Fibroblast of upper back skin (primary cell): ENCODE measurements at regions not wholly inside any gene's neighbourhood (a gene's known extent, or its start where the extent isn't known, plus 50 kb on each side); places are given as distances from the start of the nearest gene placed in this dataset.

Experiments used
- DNase-seq: peaks from one replicate; pipeline ENCODE4 v3.0.0-alpha.2; 2013

DNA sequence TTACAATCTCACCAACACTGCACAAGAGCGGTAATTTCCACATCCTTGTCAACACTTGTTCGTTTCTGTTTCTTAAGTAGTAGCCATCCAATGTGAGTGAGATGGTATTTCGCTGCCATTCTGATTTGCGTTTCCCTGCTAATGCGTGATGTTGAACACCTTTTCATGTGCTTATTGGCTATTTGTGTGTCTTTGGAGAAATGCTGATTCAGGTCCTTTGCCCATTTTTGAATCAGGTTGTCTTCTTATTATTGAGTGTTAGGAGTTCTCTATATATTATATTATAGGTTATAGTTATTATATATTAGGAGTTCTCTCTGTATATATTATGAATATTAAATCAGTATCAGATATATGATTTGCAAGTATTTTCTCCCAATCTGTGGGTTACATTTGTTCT, 59.9 kb upstream of the IRX4 start:
- no peak for DNase-seq

DNA sequence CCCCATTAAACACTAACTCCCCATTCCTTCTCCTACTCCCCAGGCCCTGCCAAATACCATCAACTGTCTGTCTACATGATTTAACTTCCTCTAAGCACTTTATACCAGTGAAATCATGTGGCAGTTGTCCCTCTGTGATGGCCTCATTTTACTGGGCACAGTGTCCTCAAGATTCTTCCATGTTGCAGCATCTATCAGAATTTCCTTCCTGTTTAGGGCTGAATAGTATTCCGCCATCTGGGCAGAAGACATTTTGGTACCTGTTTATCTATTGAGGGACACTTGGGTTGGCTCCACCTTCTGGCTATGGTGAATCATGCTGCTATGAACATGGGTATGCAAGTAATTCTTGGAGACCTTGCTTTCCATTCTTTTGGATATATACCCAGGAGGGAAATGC, 59.4 kb upstream of the IRX4 start:
- DNase-seq: no peak

DNA sequence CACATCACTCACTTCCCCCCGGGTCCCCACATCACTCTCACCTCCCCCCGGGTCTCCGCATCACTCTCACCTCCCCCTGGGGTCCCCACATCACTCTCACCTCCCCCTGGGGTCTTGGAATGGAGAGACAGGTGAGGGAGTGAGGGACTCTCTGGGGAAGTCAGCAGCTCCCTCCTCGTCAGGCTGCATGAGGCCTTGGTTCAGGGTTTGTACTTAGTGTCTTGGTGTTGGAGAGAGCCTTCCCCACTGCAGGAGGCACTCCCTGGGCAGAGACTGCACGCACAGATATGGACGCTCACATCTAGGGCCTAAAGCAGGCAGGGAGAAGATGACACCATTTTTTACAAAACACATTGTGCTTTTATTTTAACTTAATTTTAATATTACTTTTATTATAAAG, 56.5 kb upstream of the IRX4 start:
- DNase-seq: no peak

DNA sequence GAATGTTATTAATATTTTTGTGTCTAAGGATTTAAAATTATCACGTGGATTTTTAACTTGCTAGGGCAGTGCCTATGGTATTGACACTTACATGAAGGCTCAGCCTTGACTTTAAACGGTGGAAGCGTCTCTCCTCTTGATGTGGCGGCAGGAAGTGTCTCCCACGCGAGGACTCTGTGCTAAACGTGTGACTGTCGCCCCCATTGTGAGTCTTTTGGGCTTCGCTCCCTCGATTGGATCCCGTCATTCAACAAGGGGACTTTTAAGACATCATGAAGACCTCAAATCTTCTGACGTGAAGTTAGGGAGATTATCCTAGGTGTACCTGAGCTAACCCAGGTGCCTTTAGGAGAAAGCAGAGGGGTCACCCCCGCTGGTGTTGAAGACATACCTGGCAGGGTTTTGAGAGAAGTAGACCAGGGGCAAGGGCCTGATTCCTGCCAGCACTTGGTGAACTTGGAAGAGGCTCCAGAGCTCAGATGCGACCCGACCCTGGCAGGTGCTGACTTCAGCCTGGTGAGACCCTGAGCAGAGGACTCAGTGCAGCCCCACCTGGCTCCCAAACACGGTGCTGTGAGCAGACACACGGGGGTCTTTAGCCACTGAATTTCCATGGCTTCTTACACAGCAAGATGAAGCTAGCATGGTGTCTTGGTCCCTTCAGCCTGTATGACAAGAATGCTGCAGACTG, 55.7 kb upstream of the IRX4 start:
- DNase-seq: no peak

DNA sequence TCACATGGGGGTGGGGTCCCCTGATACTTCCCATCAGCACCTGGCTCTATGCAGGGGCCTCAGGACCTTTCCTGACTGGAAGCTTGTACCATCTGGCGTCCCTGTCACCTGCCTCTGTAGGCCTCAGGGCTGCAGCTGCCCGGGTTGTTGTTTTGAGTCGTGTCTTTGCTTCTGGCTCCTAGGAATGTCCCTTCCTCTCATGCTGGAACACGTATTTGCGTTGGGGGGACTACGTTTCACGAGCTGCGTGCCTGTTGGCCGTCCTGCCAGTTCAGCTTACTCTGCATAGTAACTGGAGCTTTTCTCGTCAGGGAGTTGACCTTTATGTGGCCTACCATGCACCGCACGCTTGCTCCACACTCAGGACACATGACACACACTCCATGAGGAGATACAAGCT, 54.9 kb upstream of the IRX4 start:
- no peak for DNase-seq

DNA sequence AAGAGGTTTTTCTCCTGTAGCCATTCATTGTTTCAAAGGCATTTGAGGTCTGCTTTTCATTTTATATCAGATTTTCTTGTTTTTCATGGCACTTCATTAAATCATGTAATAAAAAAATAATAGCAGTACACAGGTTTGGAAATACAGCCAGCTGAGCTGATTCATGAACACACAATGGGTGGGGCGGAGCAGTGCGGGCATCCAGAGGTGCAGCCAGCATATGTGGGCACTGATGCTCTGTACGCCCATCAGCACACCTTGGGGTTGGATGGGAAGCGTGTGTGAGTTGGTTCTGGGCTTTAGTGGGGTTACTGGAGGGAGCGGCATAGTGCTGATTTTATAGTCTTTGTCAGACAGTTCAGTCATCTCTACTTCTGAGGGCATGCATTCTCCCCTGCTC, 54.2 kb upstream of the IRX4 start:
- DNase-seq: no peak

DNA sequence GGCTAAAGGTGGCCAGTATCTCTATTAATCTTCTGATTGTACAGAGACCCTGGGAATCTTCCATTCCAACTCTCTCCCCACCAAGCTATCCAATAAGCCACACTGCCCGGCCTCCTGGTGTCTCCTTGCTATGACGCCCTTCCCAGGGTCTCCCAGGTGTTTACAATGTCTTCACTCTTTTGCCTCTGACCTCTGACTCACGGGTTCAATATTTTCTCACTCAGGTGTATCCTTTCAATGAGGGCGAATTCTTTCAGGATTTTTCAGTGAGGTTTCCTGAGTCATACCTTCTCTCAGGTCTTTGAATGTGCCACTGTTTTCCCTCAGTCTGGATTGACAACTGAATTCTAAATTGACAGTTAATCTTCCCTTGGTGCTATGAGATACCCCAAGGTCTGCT, 53.7 kb upstream of the IRX4 start:
- no peak for DNase-seq

DNA sequence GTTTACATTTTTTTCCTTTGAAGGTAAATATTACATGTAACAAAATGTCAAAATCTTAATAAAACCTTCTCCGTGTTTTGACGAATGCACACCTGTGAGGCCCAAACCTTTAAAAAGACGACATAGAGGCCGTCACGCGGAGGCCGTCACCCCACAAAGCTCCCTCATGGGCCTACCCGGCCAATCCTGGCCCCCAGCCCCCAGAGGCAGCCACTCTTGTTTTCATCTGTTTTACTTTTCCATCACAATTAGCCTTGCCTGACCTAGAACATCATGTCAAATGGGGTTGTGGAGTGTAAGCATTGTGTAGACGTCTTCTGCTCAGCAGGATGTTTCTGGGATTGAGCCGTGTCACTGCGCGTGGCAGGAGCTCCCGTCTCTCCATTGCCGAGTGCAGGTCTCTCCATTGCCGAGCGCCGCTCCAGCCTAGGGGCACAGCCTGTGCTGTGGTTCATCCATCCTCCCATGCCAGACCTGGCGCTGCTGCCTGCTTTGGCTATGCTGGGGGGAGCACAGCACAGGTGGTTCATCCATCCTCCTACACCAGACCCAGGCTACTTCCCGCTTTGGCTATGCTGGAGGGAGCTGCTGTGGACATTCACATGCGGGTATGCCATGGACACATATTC, 52.2 kb upstream of the IRX4 start:
- DNase-seq: no peak

DNA sequence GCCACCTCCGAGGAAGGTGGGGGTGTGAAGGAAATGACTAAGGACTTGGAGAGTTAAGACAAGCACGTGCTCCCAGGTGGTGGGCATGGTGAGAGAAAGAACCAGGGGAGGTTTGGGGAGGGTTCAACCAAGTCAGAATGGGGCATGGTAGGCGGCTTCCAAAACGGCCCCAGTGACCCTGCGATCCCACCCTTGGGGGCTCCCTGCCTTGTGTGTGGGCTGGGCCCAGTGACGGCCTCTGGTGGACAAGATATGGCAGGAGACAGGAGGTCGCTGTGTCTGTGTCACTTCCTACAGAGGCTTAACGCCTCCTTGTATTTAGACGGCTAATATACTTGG, 51.3 kb upstream of the IRX4 start:
- no peak for DNase-seq

DNA sequence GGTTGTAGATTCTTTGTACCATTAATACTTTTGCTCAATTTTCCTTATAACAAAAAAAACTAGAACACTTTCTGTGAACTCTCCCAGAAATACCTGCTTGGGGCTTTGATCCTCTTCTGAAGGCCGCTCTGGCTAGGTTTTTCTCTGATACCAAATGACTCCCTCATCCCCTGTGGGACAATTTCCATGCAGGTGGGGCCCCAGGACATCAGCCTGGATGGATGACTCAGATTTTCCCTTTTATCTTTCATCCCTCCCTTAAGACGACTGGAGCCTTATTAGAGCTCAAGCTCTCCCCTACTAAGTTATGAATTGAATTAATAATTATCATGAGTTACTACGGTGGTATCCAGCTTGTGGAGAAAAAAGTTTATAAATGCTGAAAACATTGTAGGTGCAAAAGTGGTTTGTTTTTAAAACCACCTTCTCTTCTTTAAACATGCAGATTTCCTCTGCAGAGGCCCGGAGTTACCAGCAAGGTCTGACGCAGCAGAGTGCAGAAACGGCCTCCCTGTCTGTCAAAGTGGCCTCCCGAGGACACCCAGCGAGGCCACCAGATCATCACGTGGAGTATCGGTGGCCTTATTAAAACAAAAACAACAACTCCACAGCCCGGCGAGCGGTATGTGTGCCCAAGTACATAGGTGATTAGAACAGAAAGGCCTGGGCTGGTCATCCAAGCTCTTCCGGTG, 50.8 kb upstream of the IRX4 start:
- DNase-seq: no peak
